ENCODE measurements at regions not wholly inside any gene's neighbourhood (a gene's known extent, or its start where the extent isn't known, plus 50 kb on each side); places are given as distances from the start of the nearest gene placed in this dataset.

DNA sequence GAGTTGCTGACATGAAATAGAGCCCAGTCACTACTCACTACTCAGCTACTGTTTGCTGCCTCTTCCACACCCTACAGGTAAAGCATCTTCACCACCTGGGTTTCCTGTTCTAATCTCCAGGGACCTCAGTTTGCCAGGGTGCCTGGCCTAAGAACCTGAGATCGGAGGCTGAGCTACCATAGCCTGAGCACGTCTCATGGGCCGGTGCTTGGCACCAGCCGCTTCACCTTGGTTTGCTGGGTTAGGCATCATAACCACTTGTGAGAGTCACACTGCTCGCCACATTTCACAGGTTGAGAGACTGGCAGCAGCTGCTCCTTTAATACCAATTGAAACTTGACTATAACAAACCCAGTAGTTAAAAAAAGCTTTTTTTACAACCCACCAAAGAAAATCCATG is 75.1 kb downstream of the EMX2 start:
- no peak overlapping the region for H3K4me3 Mint-ChIP-seq
- DNase-seq (no peak), ATAC-seq (ENCODE audit: low read depth) (no peak)
- TF ChIP-seq, protein P1, sequence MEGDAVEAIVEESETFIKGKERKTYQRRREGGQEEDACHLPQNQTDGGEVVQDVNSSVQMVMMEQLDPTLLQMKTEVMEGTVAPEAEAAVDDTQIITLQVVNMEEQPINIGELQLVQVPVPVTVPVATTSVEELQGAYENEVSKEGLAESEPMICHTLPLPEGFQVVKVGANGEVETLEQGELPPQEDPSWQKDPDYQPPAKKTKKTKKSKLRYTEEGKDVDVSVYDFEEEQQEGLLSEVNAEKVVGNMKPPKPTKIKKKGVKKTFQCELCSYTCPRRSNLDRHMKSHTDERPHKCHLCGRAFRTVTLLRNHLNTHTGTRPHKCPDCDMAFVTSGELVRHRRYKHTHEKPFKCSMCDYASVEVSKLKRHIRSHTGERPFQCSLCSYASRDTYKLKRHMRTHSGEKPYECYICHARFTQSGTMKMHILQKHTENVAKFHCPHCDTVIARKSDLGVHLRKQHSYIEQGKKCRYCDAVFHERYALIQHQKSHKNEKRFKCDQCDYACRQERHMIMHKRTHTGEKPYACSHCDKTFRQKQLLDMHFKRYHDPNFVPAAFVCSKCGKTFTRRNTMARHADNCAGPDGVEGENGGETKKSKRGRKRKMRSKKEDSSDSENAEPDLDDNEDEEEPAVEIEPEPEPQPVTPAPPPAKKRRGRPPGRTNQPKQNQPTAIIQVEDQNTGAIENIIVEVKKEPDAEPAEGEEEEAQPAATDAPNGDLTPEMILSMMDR (IDR thresholded peaks at IDR 0.05): no peak
- H3K27ac Mint-ChIP-seq: no peak overlapping the region
- intact Hi-C loops (cut with micrococcal nuclease): no loop called here
- no peaks in the 10 kb centered on the region for H3K36me3 Mint-ChIP-seq (ENCODE audit: low read depth)
- no peaks in the 10 kb centered on the region for H3K4me1 Mint-ChIP-seq
- POLR2A ChIA-PET: no interaction called here
- no peaks in the 10 kb centered on the region for H3K9me3 Mint-ChIP-seq
- peaks cover 9% of the 10 kb centered on the region for H3K27me3 Mint-ChIP-seq
- CTCF ChIA-PET: no interaction called here

DNA sequence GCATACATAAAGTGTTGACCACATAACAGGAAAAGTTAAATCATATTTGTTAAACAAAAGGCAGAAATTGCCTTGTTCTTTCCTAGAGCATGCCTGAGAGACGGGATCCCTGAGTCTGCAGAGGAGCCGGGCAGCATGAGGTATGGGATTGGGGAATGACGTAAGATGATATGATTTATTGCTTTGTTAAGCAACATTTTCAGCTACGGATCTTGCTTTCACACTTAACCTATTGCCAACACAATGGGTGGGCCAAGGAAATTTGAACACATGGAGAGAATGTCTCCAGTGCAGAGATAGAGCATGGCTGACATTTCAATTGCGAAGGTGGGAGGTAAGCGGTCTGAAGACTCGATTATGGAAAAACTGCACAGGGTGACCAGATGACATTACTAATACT is 76.7 kb downstream of the EMX2 start:
- TF ChIP-seq, protein P1 (IDR thresholded peaks at IDR 0.05): no peak
- ATAC-seq (ENCODE audit: low read depth) (no peak), DNase-seq (no peak)
- H3K36me3 Mint-ChIP-seq (ENCODE audit: low read depth): no peaks in the 10 kb centered on the region
- CTCF ChIA-PET: no interaction called here
- intact Hi-C loops (cut with micrococcal nuclease): no loop called here
- no peaks in the 10 kb centered on the region for H3K9me3 Mint-ChIP-seq
- no peak overlapping the region for H3K4me3 Mint-ChIP-seq
- H3K27ac Mint-ChIP-seq: no peak overlapping the region
- POLR2A ChIA-PET: no interaction called here
- H3K27me3 Mint-ChIP-seq: peaks cover 9% of the 10 kb centered on the region
- H3K4me1 Mint-ChIP-seq: no peaks in the 10 kb centered on the region

- H3K9me3 Mint-ChIP-seq: no peaks in the 10 kb centered on the region
- H3K4me3 Mint-ChIP-seq: no peak overlapping the region
- no peak overlapping the region for H3K27ac Mint-ChIP-seq
- no peaks in the 10 kb centered on the region for H3K36me3 Mint-ChIP-seq (ENCODE audit: low read depth)
- intact Hi-C loops (cut with micrococcal nuclease): no loop called here
- ChIA-PET POLR2A (no interaction called here), CTCF (no interaction called here)
- DNase-seq (no peak), ATAC-seq (ENCODE audit: low read depth) (no peak)
- TF ChIP-seq, protein P1 (IDR thresholded peaks at IDR 0.05): no peak
- H3K27me3 Mint-ChIP-seq: peaks cover 6% of the 10 kb centered on the region
- no peaks in the 10 kb centered on the region for H3K4me1 Mint-ChIP-seq
Measured at GRCh38 chr10:117619707-117620405, 77.3 kb downstream of the EMX2 start.

GRCh38 chr10:117621196-117621595 is 78.7 kb downstream of the EMX2 start:
- Mint-ChIP-seq H3K9me3 (no peaks in the 10 kb centered on the region), H3K27ac (no peak overlapping the region), H3K27me3 (peaks cover 6% of the 10 kb centered on the region), H3K4me1 (no peaks in the 10 kb centered on the region), H3K4me3 (no peak overlapping the region), H3K36me3 (ENCODE audit: low read depth) (no peaks in the 10 kb centered on the region)
- intact Hi-C loops (cut with micrococcal nuclease): no loop called here
- POLR2A ChIA-PET: no interaction called here
- TF ChIP-seq, protein P1 (IDR thresholded peaks at IDR 0.05): no peak
- CTCF ChIA-PET: no interaction called here
- ATAC-seq (ENCODE audit: low read depth) (no peak), DNase-seq (no peak)

DNA sequence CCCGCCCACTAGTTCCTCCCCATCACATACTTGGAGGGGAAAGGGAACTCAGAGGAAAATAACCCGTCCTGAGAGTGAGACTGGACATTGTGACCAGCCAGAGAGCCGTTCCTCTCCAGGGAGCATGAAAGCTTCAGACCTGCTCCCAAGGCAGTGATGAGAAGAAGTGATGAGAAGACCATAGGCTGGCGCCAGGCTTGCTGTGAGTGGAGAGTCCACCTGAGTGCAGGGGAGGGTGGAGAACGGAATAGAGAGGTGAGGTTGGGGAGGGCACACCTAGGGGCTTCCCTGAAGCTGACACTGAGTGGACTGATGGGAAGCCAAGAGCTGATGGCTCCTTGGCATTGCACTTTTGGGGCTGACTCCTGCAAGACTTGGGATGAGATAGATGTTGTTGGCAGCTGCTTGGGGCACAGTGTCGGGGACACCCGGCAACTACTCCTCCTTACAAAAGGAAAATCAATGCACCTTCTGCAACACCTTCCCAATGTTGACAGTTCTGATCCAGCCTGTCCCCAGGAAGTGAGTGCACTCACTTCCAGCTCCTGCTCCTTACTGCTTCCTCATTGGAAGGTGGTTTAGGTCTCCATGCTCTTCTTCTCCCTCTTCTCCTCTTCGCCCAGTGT is 79.4 kb downstream of the EMX2 start:
- intact Hi-C loops (cut with micrococcal nuclease): no loop called here
- Mint-ChIP-seq H3K27ac (no peak overlapping the region), H3K4me1 (no peaks in the 10 kb centered on the region), H3K9me3 (no peaks in the 10 kb centered on the region), H3K27me3 (peaks cover 6% of the 10 kb centered on the region), H3K36me3 (ENCODE audit: low read depth) (no peaks in the 10 kb centered on the region), H3K4me3 (no peak overlapping the region)
- CTCF ChIA-PET: no interaction called here
- DNase-seq: no peak
- no peak for ATAC-seq (ENCODE audit: low read depth)
- POLR2A ChIA-PET: no interaction called here
- TF ChIP-seq, protein P1 (IDR thresholded peaks at IDR 0.05): no peak

Data from activated B cell treated with CpG ODN at 0.5 μM for 24 hours (primary cell).